SK-N-SH (cell line): ENCODE measurements at regions not wholly inside any gene's neighbourhood (a gene's known extent, or its start where the extent isn't known, plus 50 kb on each side); places are given as distances from the start of the nearest gene placed in this dataset.
A peak's percentile ranks its signal among the peaks of the same experiment; 100 is the strongest.

Experiments
- CTCF ChIA-PET: fragments of 300-600, 350-600 bp; formaldehyde crosslinking; extraction: SDS; loops from one replicate; lab custom pipeline; 2021; lab: Yijun Ruan, JAX
- POLR2A ChIA-PET: fragments of 350-600 bp; sonication (Branson Sonifier 250); formaldehyde crosslinking; extraction: SDS; loops from one replicate; lab custom pipeline; 2020; ENCODE audit warnings: antibody characterized with exemption, inconsistent platforms; lab: Yijun Ruan, JAX
- DNase-seq: peaks from one replicate; pipeline ENCODE4 v3.0.0; 2012
- H2AFZ ChIP-seq: fragments of 200-600 bp; sonication (generic); 2 replicates; pipeline ENCODE4 v1.8.1; 2016; ENCODE audit warnings: antibody characterized with exemption, mild to moderate bottlenecking, low read depth
- H3F3A ChIP-seq: fragments of 200-600 bp; sonication (generic); replicated peaks from 2 replicates; pipeline ENCODE3; 2016; ENCODE audit warnings: antibody characterized with exemption, mild to moderate bottlenecking; ENCODE audit not compliant: insufficient read depth
- H3K27ac ChIP-seq, 2 experiments: fragments of 200-500 bp in 1 of 2; fragments of 200-600 bp in 1 of 2; sonication (Bioruptor generic) in 1 of 2; sonication (generic), shearing (Covaris generic) in 1 of 2; 2 replicates each; pipeline versions ENCODE4 v1.5.1 to v1.6.1; 2014 to 2016; ENCODE audit warnings: low read depth in 2 of 2, inconsistent platforms in 1 of 2, low read length in 1 of 2, mild to moderate bottlenecking in 1 of 2, mixed read lengths in 1 of 2
- H3K27me3 ChIP-seq: fragments of 200-600 bp; sonication (generic), shearing (Covaris generic); 2 replicates; pipeline ENCODE4 v1.6.1; 2016; ENCODE audit warnings: mixed run types; ENCODE audit not compliant: insufficient read depth
- H3K36me3 ChIP-seq, 2 experiments: fragments of 200-500 bp in 1 of 2; fragments of 200-600 bp in 1 of 2; sonication (Bioruptor generic) in 1 of 2; sonication (generic) in 1 of 2; replicated peaks in 1 of 2; 2 replicates each; pipeline versions ENCODE3 to v1.5.1; 2014 to 2016; ENCODE audit warnings: low read length in 1 of 2, mild to moderate bottlenecking in 1 of 2; ENCODE audit not compliant: insufficient read depth in 2 of 2, control insufficient read depth in 1 of 2
- H3K4me1 ChIP-seq, 2 experiments: fragments of 200-500 bp in 1 of 2; fragments of 200-600 bp in 1 of 2; sonication (Bioruptor generic) in 1 of 2; sonication (generic), shearing (Covaris generic) in 1 of 2; 2 replicates each; pipeline versions ENCODE4 v1.5.1 to v1.6.1; 2014 to 2016; ENCODE audit warnings: low read depth in 1 of 2, low read length in 1 of 2, mixed run types in 1 of 2; ENCODE audit not compliant: insufficient read depth in 2 of 2, control insufficient read depth in 1 of 2
- H3K4me2 ChIP-seq: fragments of 200-600 bp; sonication (generic), shearing (Covaris generic); 2 replicates; pipeline ENCODE4 v1.6.1; 2017; ENCODE audit warnings: mixed run types
- H3K4me3 ChIP-seq, 2 experiments: fragments of 200-500 bp in 1 of 2; fragments of 200-600 bp in 1 of 2; sonication (Bioruptor generic) in 1 of 2; sonication (generic), shearing (Covaris generic) in 1 of 2; 2 replicates each; pipeline versions ENCODE4 v1.5.1 to v1.8.1; 2014 to 2016; ENCODE audit warnings: low read depth in 2 of 2, inconsistent platforms in 1 of 2, low read length in 1 of 2, mild to moderate bottlenecking in 1 of 2, mixed read lengths in 1 of 2, moderate library complexity in 1 of 2
- H3K79me2 ChIP-seq: fragments of 200-600 bp; sonication (generic); 2 replicates; pipeline ENCODE4 v1.8.1; 2017; ENCODE audit warnings: mild to moderate bottlenecking; ENCODE audit not compliant: insufficient read depth
- H3K9ac ChIP-seq: fragments of 200-600 bp; sonication (generic); 2 replicates; pipeline ENCODE4 v1.6.1; 2017; ENCODE audit warnings: mixed run types
- H3K9me2 ChIP-seq: fragments of 200-600 bp; sonication (generic); 2 replicates; pipeline ENCODE4 v1.6.1; 2017; ENCODE audit warnings: mixed run types
- H3K9me3 ChIP-seq: fragments of 200-600 bp; sonication (generic); 2 replicates; pipeline ENCODE4 v1.6.1; 2017; ENCODE audit warnings: mixed run types, mild to moderate bottlenecking, moderate library complexity
- H4K20me1 ChIP-seq: fragments of 200-600 bp; sonication (generic); 2 replicates; pipeline ENCODE4 v1.6.1; 2017; ENCODE audit warnings: mild to moderate bottlenecking, mixed run types; ENCODE audit not compliant: insufficient read depth
- ELF1 ChIP-seq: IDR thresholded peaks from 2 replicates; pipeline ENCODE4 v1.4.0; 2012
- GABPA ChIP-seq: IDR thresholded peaks from 2 replicates; pipeline ENCODE4 v1.4.0; 2012; ENCODE audit warnings: low read depth, mild to moderate bottlenecking
- MXI1 ChIP-seq: IDR thresholded peaks from 2 replicates; pipeline ENCODE4 v1.6.1; 2012; ENCODE audit warnings: mild to moderate bottlenecking, low read depth, low read length, improper control_type of control experiment
- REST ChIP-seq: IDR thresholded peaks from 2 replicates; pipeline ENCODE4 v1.6.1; 2012; ENCODE audit warnings: mild to moderate bottlenecking, low read depth, low read length, moderate library complexity
- RXRA ChIP-seq: IDR thresholded peaks from 2 replicates; pipeline ENCODE4 v1.4.0; 2012; ENCODE audit warnings: low read depth, mild to moderate bottlenecking, borderline replicate concordance
- SIN3A ChIP-seq: IDR thresholded peaks from 2 replicates; pipeline ENCODE4 v1.6.1; 2012; ENCODE audit warnings: low read depth, mild to moderate bottlenecking, low read length, moderate library complexity, borderline replicate concordance
- TAF1 ChIP-seq: IDR thresholded peaks from 2 replicates; pipeline ENCODE4 v1.6.1; 2012; ENCODE audit warnings: low read depth, mild to moderate bottlenecking, low read length, moderate library complexity, borderline replicate concordance
- TCF12 ChIP-seq: IDR thresholded peaks from 2 replicates; pipeline ENCODE4 v1.4.0; 2012
- TEAD4 ChIP-seq: IDR thresholded peaks from 2 replicates; pipeline ENCODE4 v1.4.0; 2012; ENCODE audit warnings: mild to moderate bottlenecking, borderline replicate concordance; ENCODE audit not compliant: insufficient read depth
- YY1 ChIP-seq: IDR thresholded peaks from 2 replicates; pipeline ENCODE4 v1.4.0; 2012; ENCODE audit warnings: low read depth, mild to moderate bottlenecking
- ZBTB33 ChIP-seq: IDR thresholded peaks from 2 replicates; pipeline ENCODE4 v1.4.0; 2012; ENCODE audit warnings: low read depth, borderline replicate concordance
- WGBS: methylation state at CpG from one replicate; pipeline ENCODE4 v1.1.6; 2017; ENCODE audit warnings: low lambda C conversion rate; 5-methylcytosine and 5-hydroxymethylcytosine counted together

- no peaks in the 10 kb centered on the region for H3K9me3 ChIP-seq
- H4K20me1 ChIP-seq = no peaks in the 10 kb centered on the region
- H3K4me2 ChIP-seq = no peak overlapping the region
- no peaks in the 10 kb centered on the region for H3K27me3 ChIP-seq
- no peak overlapping the region; a peak in 1 of 4 replicates for H3K4me3 ChIP-seq
- TF ChIP-seq REST (peak; percentile 75), MXI1 (no peak)
- TF ChIP-seq, all 33 proteins: peak for 1
- ChIA-PET CTCF (interaction anchor here (0.5 to 4.1 kb wide), 22 partner anchors 8 to 591 kb away, joined by 3 to 29 read pairs (median 3); partner anchors contain the start of gene PCDH8), POLR2A (no interaction called here)
- H3K36me3 ChIP-seq = no peaks in the 10 kb centered on the region
- no peaks in the 10 kb centered on the region for H3K9me2 ChIP-seq
- H3K27ac ChIP-seq = no peak overlapping the region
- H3F3A ChIP-seq = no peaks in the 10 kb centered on the region
- no peak overlapping the region for H3K9ac ChIP-seq
- no peaks in the 10 kb centered on the region; a peak in 2 of 4 replicates for H3K4me1 ChIP-seq
- DNase-seq = peak; percentile 44
- 76% methylated on average over 80 of the region's 121 CpGs for WGBS
- H3K79me2 ChIP-seq = no peaks in the 10 kb centered on the region
- no peak overlapping the region for H2AFZ ChIP-seq
Observed at GRCh38 chr13:53200498-53201453, 172.2 kb downstream of the OLFM4 start.

- H3K27ac ChIP-seq = no peak overlapping the region
- no peaks in the 10 kb centered on the region for H3K79me2 ChIP-seq
- no peaks in the 10 kb centered on the region for H3K36me3 ChIP-seq
- H3K9ac ChIP-seq = no peak overlapping the region
- H3K27me3 ChIP-seq = no peaks in the 10 kb centered on the region
- POLR2A ChIA-PET = interaction anchor here (0.6 kb wide), 1 partner anchor 1681 kb away, joined by 4 read pairs; no protein-coding TSS in a partner anchor
- no peak overlapping the region for H2AFZ ChIP-seq
- DNase-seq = peak; percentile 90
- no peaks in the 10 kb centered on the region for H3F3A ChIP-seq
- no peaks in the 10 kb centered on the region; a peak in 2 of 4 replicates for H3K4me1 ChIP-seq
- H4K20me1 ChIP-seq = no peaks in the 10 kb centered on the region
- no peak overlapping the region for H3K4me2 ChIP-seq
- H3K9me3 ChIP-seq = no peaks in the 10 kb centered on the region
- WGBS = 43% methylated on average over 15 of the region's 74 CpGs
- no peaks in the 10 kb centered on the region for H3K9me2 ChIP-seq
- H3K4me3 ChIP-seq = peak overlapping the region in 1 of 2 experiments; percentile 17; a peak in 2 of 4 replicates
- CTCF ChIA-PET = interaction anchor here (0.5 to 4.1 kb wide), 36 partner anchors 9 to 746 kb away, joined by 3 to 29 read pairs (median 4); partner anchors contain the start of genes CKAP2, PCDH8 and SUGT1
- TF ChIP-seq SIN3A = no peak
- TF ChIP-seq GABPA = no peak
- no peak for TF ChIP-seq RXRA
- no peak for TF ChIP-seq TCF12
- no peak for TF ChIP-seq TEAD4
- no peak for TF ChIP-seq ELF1
- no peak for TF ChIP-seq YY1
- TF ChIP-seq TAF1 = no peak
- no peak; the same call in 1 of the 2 replicates for TF ChIP-seq MXI1
- no peak for TF ChIP-seq ZBTB33
- TF ChIP-seq REST = no peak
Observed at GRCh38 chr13:53201454-53202225, 173.0 kb downstream of the OLFM4 start.
